Mucosa of descending colon (tissue), 3 donors: ENCODE measurements at regions not wholly inside any gene's neighbourhood (a gene's known extent, or its start where the extent isn't known, plus 50 kb on each side); places are given as distances from the start of the nearest gene placed in this dataset.

Experiments used
- ATAC-seq: fragments of 200-7000 bp; cut with Tn5 transposase; one replicate; pipeline ENCODE4 v1.9.1; 2020; ENCODE audit warnings: mild to moderate bottlenecking, moderate library complexity
- DNase-seq, 3 donors: peaks; one replicate each; pipeline ENCODE4 v3.0.0-alpha.2; 2020
- H3K36me3 ChIP-seq: fragments of 200-600 bp; one replicate; pipeline ENCODE4 v1.8.0; 2021; ENCODE audit warnings: low read depth, mild to moderate bottlenecking
- H3K4me1 ChIP-seq: fragments of 200-600 bp; one replicate; pipeline ENCODE4 v1.8.0; 2021; ENCODE audit warnings: low read depth, mild to moderate bottlenecking
- H3K4me3 ChIP-seq: fragments of 200-600 bp; one replicate; pipeline ENCODE4 v1.8.0; 2021; ENCODE audit warnings: mild to moderate bottlenecking
- H3K9me3 ChIP-seq: fragments of 200-600 bp; one replicate; pipeline ENCODE4 v1.8.0; 2021; ENCODE audit warnings: mild to moderate bottlenecking
- CTCF ChIP-seq: fragments of 200-600 bp; IDR thresholded peaks from one replicate; pipeline ENCODE4 v1.8.0; 2022; ENCODE audit warnings: antibody characterized with exemption, mild to moderate bottlenecking
- intact Hi-C, 2 donors: fragments of 100-400 bp; cut with DNase I in 1 of 2; cut with micrococcal nuclease in 1 of 2; formaldehyde crosslinking; loops; one replicate each; pipeline versions ENCODE4 v1.11.0 to v1.11.1; 2022; cut with DNase I, micrococcal nuclease
- donor health status: DM: no; HTN: no; CAD: no; lungs with moderate emphysema.
- donor health status: DM: no; HTN: no; CAD: no.
- donor health status: DM: no; HTN: yes; CAD: no.

- intact Hi-C loops, result no loop called here
- TF ChIP-seq CTCF, result no peak
- DNase-seq (no peak), ATAC-seq (no peak)
- H3K36me3 ChIP-seq, result no peaks in the 10 kb centered on the region
- no peaks in the 10 kb centered on the region for H3K4me1 ChIP-seq
- peaks cover 28% of the 10 kb centered on the region for H3K9me3 ChIP-seq
- H3K4me3 ChIP-seq, result no peak overlapping the region
Measured at GRCh38 chr5:27571681-27572080, 533.3 kb upstream of the CDH9 start.

GRCh38 chr5:27568811-27569210 is 530.4 kb upstream of the CDH9 start:
- intact Hi-C loops, result no loop called here
- peaks cover 30% of the 10 kb centered on the region for H3K9me3 ChIP-seq
- no peak for TF ChIP-seq CTCF
- H3K4me1 ChIP-seq, result no peaks in the 10 kb centered on the region
- ATAC-seq (no peak), DNase-seq (no peak)
- no peaks in the 10 kb centered on the region for H3K36me3 ChIP-seq
- no peak overlapping the region for H3K4me3 ChIP-seq

GRCh38 chr5:27561408-27561807 is 523.0 kb upstream of the CDH9 start:
- Histone ChIP-seq H3K4me1 (no peaks in the 10 kb centered on the region), H3K36me3 (no peaks in the 10 kb centered on the region), H3K4me3 (no peak overlapping the region), H3K9me3 (peaks cover 45% of the 10 kb centered on the region)
- ATAC-seq (no peak), DNase-seq (no peak)
- TF ChIP-seq CTCF, result no peak
- intact Hi-C loops, result no loop called here

- no peak for TF ChIP-seq CTCF
- ATAC-seq (no peak), DNase-seq (no peak)
- Histone ChIP-seq H3K36me3 (no peaks in the 10 kb centered on the region), H3K4me1 (no peaks in the 10 kb centered on the region), H3K9me3 (peaks cover 33% of the 10 kb centered on the region), H3K4me3 (no peak overlapping the region)
- intact Hi-C loops, result no loop called here
Measured at GRCh38 chr5:27548484-27548883, 510.1 kb upstream of the CDH9 start.

GRCh38 chr5:27535031-27535557 is 496.7 kb upstream of the CDH9 start:
- no peak for TF ChIP-seq CTCF
- ATAC-seq (no peak), DNase-seq (no peak)
- H3K9me3 ChIP-seq, result peaks cover 19% of the 10 kb centered on the region
- H3K4me3 ChIP-seq, result no peak overlapping the region
- H3K36me3 ChIP-seq, result no peaks in the 10 kb centered on the region
- H3K4me1 ChIP-seq, result no peaks in the 10 kb centered on the region
- intact Hi-C loops, result no loop called here

GRCh38 chr5:27532305-27532704 is 493.9 kb upstream of the CDH9 start:
- H3K36me3 ChIP-seq, result no peaks in the 10 kb centered on the region
- no peak for DNase-seq
- H3K4me1 ChIP-seq, result no peaks in the 10 kb centered on the region
- ATAC-seq, result no peak
- peaks cover 31% of the 10 kb centered on the region for H3K9me3 ChIP-seq
- no peak overlapping the region for H3K4me3 ChIP-seq
- intact Hi-C loops, result no loop called here
- TF ChIP-seq CTCF, result no peak
